ENCODE measurements at regions not wholly inside any gene's neighbourhood (a gene's known extent, or its start where the extent isn't known, plus 50 kb on each side); places are given as distances from the start of the nearest gene placed in this dataset.

DNA sequence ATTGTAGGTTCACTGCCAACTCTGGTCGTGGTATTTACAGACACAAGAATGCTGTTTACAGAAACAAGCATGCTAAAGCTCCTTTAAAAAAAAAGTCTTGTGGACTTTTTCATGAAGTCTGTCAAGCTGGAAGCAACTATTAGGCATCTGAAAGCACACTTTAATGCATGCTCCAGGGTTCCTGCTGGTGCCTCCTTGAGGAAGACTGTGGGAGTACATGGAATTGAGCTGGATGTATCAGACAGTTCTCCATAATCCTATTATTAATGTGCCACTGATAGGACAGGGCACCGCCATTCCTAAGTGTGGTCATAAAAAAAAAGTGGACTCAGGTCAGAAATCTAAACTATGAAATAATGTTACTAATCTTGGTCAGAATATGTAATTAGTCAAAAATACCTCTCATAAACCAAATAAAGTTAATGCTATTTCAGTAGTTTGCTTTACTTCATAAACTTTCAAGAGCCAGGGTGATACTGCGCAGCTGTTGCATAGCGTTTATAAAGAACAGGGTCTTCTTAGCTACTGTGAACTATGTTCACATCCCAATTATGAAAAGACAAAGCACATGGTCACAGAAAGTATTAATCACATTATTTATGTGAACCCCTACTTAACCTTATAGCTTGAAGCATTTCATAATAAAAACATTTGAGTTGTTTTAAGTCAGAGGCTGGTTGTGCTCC is 390.8 kb upstream of the PTGER4 start:
- POLR2A ChIA-PET = no interaction called here

DNA sequence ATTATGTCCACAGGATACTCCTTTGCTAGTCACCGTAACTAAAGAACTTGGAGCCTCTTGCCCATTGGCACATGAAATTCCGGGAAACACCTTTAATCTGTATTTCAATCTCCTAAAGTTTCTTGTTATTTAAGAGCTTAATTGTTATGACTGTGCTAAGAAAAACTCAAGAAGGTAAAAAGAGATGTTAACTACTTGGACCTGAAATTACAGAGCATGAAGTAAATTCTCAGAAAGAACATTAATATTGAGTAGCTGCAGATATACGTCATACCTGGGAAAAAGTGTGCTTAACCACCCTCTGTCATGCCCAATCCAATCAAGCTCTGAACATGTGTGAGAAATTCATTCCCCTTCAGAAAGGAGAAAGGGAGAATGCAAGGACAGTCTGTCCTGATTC is 394.9 kb upstream of the PTGER4 start:
- H3K4me3 Mint-ChIP-seq (ENCODE audit: unreplicated experiment) = no peak overlapping the region
- H3K27ac Mint-ChIP-seq (ENCODE audit: low read depth, unreplicated experiment) = no peak overlapping the region
- H3K27me3 Mint-ChIP-seq (ENCODE audit: insufficient read depth, unreplicated experiment) = no peaks in the 10 kb centered on the region
- intact Hi-C loops (cut with micrococcal nuclease) = no loop called here
- no peaks in the 10 kb centered on the region for H3K4me1 Mint-ChIP-seq (ENCODE audit: insufficient read depth, unreplicated experiment)
- TF ChIP-seq, protein P1, sequence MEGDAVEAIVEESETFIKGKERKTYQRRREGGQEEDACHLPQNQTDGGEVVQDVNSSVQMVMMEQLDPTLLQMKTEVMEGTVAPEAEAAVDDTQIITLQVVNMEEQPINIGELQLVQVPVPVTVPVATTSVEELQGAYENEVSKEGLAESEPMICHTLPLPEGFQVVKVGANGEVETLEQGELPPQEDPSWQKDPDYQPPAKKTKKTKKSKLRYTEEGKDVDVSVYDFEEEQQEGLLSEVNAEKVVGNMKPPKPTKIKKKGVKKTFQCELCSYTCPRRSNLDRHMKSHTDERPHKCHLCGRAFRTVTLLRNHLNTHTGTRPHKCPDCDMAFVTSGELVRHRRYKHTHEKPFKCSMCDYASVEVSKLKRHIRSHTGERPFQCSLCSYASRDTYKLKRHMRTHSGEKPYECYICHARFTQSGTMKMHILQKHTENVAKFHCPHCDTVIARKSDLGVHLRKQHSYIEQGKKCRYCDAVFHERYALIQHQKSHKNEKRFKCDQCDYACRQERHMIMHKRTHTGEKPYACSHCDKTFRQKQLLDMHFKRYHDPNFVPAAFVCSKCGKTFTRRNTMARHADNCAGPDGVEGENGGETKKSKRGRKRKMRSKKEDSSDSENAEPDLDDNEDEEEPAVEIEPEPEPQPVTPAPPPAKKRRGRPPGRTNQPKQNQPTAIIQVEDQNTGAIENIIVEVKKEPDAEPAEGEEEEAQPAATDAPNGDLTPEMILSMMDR (IDR thresholded peaks at IDR 0.05; ENCODE audit: unreplicated experiment) = no peak
- H3K9me3 Mint-ChIP-seq (ENCODE audit: unreplicated experiment) = no peaks in the 10 kb centered on the region
- ChIA-PET CTCF (interaction anchor here (0.6 kb wide), 1 partner anchor 16 kb away, joined by 3 read pairs; no protein-coding TSS in a partner anchor), POLR2A (no interaction called here)
- H3K36me3 Mint-ChIP-seq (ENCODE audit: insufficient read depth, unreplicated experiment) = no peaks in the 10 kb centered on the region
- BruUV-seq (replicated peaks) = no TSS peak
- DNase-seq (ENCODE audit: unreplicated experiment) = no peak

More for the DNA sequence above, 390.8 kb upstream of the PTGER4 start:
- intact Hi-C loops (cut with micrococcal nuclease) = no loop called here
- Mint-ChIP-seq H3K36me3 (ENCODE audit: insufficient read depth, unreplicated experiment) (no peaks in the 10 kb centered on the region), H3K4me1 (ENCODE audit: insufficient read depth, unreplicated experiment) (peaks cover 6% of the 10 kb centered on the region), H3K9me3 (ENCODE audit: unreplicated experiment) (no peaks in the 10 kb centered on the region), H3K27ac (ENCODE audit: low read depth, unreplicated experiment) (no peak overlapping the region), H3K27me3 (ENCODE audit: insufficient read depth, unreplicated experiment) (no peaks in the 10 kb centered on the region), H3K4me3 (ENCODE audit: unreplicated experiment) (no peak overlapping the region)
- CTCF ChIA-PET = interaction anchor here (0.6 to 0.7 kb wide), 2 partner anchors 49 to 119 kb away, joined by 3 read pairs; no protein-coding TSS in a partner anchor
- TF ChIP-seq, protein P1 (IDR thresholded peaks at IDR 0.05; ENCODE audit: unreplicated experiment) = no peak
- no peak for DNase-seq (ENCODE audit: unreplicated experiment)
- no TSS peak for BruUV-seq (replicated peaks)

DNA sequence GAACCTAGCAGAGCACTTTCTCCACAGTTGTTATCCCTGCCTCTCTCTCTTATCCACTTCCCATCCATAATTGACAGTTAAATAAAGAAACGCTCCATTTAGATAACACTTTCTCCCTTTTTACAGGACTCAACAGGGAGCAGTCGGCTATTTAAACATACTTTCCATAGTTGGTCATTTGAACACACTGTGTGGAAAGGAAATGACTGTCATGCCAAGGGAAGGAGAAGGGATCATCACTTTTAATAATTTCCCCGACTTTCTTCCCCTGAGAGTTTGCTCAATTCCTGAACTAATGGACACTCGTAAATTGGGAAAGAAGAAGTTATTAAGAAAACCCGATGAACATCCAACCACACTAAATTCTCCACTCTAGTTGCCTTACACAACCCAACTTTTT is 400.8 kb upstream of the PTGER4 start:
- Mint-ChIP-seq H3K4me3 (ENCODE audit: unreplicated experiment) (no peak overlapping the region), H3K27me3 (ENCODE audit: insufficient read depth, unreplicated experiment) (no peaks in the 10 kb centered on the region), H3K36me3 (ENCODE audit: insufficient read depth, unreplicated experiment) (no peaks in the 10 kb centered on the region), H3K27ac (ENCODE audit: low read depth, unreplicated experiment) (no peak overlapping the region), H3K9me3 (ENCODE audit: unreplicated experiment) (no peaks in the 10 kb centered on the region), H3K4me1 (ENCODE audit: insufficient read depth, unreplicated experiment) (peaks cover 5% of the 10 kb centered on the region)
- intact Hi-C loops (cut with micrococcal nuclease) = no loop called here
- TF ChIP-seq, protein P1 (IDR thresholded peaks at IDR 0.05; ENCODE audit: unreplicated experiment) = no peak
- no peak for DNase-seq (ENCODE audit: unreplicated experiment)
- CTCF ChIA-PET = interaction anchor here (0.6 kb wide), 1 partner anchor 113 kb away, joined by 3 read pairs; no protein-coding TSS in a partner anchor
- POLR2A ChIA-PET = no interaction called here
- BruUV-seq (replicated peaks) = no TSS peak

DNA sequence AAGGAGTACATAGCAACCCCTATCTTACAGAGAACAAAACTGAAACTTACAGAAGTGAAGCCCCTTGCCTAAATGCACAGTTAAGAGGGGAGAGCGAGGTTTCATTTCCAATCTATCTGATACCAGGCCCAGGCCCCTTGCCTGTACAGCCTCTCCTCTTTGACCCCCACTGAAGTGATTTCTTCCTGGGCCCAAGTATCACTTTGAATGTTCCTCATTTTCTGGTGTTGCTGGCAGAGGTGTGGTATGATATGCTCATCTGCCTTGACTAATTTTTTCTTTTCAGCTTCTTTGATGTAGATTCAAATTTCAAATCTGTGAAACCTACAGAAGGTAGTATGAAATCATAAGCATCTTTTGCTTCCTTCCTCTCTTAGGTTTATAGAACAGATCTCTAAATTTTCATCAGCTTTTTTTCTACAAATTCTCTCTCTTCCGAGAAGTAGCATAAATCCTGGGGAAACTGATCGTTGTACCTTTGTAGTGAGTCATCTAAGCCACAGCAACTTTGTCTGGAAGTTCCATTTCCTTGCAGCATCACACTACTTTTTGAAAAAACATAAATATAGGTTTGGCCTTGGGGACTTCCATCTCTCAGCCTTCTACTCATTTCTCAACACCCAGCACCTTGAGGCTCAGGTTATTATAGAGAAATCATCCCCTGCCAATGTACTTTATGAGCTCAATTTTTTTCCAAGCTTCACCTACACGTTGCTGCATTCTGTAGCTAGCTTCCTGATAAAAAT is 402.4 kb upstream of the PTGER4 start:
- ChIA-PET CTCF (interaction anchor here (0.9 kb wide), 1 partner anchor 561 kb away, joined by 3 read pairs; no protein-coding TSS in a partner anchor), POLR2A (interaction anchor here (0.6 kb wide), 1 partner anchor 970 kb away, joined by 3 read pairs; no protein-coding TSS in a partner anchor)
- no peak overlapping the region for H3K27ac Mint-ChIP-seq (ENCODE audit: low read depth, unreplicated experiment)
- H3K36me3 Mint-ChIP-seq (ENCODE audit: insufficient read depth, unreplicated experiment) = no peaks in the 10 kb centered on the region
- intact Hi-C loops (cut with micrococcal nuclease) = no loop called here
- no peak overlapping the region for H3K4me3 Mint-ChIP-seq (ENCODE audit: unreplicated experiment)
- H3K27me3 Mint-ChIP-seq (ENCODE audit: insufficient read depth, unreplicated experiment) = no peaks in the 10 kb centered on the region
- DNase-seq (ENCODE audit: unreplicated experiment) = no peak
- H3K4me1 Mint-ChIP-seq (ENCODE audit: insufficient read depth, unreplicated experiment) = peaks cover 5% of the 10 kb centered on the region
- TF ChIP-seq, protein P1 (IDR thresholded peaks at IDR 0.05; ENCODE audit: unreplicated experiment) = no peak
- H3K9me3 Mint-ChIP-seq (ENCODE audit: unreplicated experiment) = no peaks in the 10 kb centered on the region
- no TSS peak for BruUV-seq (replicated peaks)

Data from MCF 10A (cell line).